ENCODE measurements at regions not wholly inside any gene's neighbourhood (a gene's known extent, or its start where the extent isn't known, plus 50 kb on each side); places are given as distances from the start of the nearest gene placed in this dataset.

- TF ChIP-seq POLR2A (IDR thresholded peaks at IDR 0.05; ENCODE audit: low read length) (no peak), GATA1 (IDR thresholded peaks at IDR 0.05; ENCODE audit: low read depth, low read length) (no peak)
These were observed 908.9 kb upstream of the MIR17HG start for GRCh38 chr13:90438576-90438975.

All from erythroblast (primary cell).